ENCODE measurements at regions not wholly inside any gene's neighbourhood (a gene's known extent, or its start where the extent isn't known, plus 50 kb on each side); places are given as distances from the start of the nearest gene placed in this dataset.
A peak's percentile ranks its signal among the peaks of the same experiment; 100 is the strongest.
"Not testable (repeated sequence)": the region's sequence is repeated elsewhere in the genome, so short reads cannot be mapped to it uniquely, and the experiment has no call there.

DNA sequence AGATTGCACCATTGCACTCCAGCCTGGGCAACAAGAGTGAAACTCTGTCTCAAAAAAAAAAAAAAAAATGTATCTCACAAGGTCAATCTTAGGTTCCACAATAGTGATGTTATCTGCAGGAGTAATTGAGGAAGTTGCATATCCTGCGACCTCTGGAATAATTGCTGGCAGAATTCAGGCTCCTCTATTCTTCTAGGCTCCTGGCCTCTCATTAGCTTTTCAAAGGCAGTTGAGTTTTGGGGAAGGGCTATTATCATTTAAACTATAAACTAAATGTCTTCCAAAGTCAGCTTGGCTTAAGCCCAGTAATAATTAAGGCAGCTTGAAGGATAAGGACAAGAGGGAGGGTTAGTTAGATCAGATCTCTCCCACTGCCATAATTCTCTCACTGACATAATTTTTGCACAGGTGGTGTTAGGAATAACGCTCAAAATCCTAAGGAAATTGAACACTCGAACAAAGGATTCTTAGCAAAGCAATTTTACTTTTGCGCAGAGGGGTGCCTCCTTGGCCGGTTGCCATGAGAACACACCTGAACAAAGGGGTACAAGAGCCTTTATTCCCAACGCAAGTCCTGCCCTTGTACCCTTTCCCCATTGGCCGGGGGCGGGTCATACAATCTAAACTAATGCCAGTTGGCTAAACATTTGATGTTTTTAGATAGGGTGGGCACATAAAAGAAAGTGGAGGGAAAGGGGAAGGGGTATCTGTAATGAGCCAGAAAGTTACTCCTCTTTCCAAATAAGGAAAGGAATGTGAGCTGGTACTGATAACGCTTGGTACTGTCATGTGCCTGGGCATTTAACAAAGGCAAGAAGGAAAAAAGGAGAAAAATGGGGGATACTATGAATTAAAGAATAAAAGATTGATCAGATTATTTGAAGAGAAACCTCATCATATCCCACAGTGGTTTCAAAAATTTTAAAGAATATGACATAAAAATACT is 106.4 kb upstream of the CCNG1 start:
- peaks cover 4% of the 10 kb centered on the region for H3K9me3 ChIP-seq (ENCODE audit: control insufficient read depth, insufficient read depth, low read length)
- peak overlapping the region; percentile 71 for H3K9ac ChIP-seq (ENCODE audit: low read depth, low read length)
- H3K4me1 ChIP-seq (ENCODE audit: control insufficient read depth, insufficient read depth, low read length) = peaks cover 31% of the 10 kb centered on the region
- peak overlapping the region; percentile 43 for H3K4me3 ChIP-seq (ENCODE audit: low read depth, low read length)
- no peaks in the 10 kb centered on the region for H3K36me3 ChIP-seq (ENCODE audit: control insufficient read depth, insufficient read depth, low read length)
- peak overlapping the region; percentile 93 for H3K27ac ChIP-seq (ENCODE audit: low read depth, low read length)
- no peaks in the 10 kb centered on the region for H3K27me3 ChIP-seq (ENCODE audit: control insufficient read depth, insufficient read depth, low read length)

DNA sequence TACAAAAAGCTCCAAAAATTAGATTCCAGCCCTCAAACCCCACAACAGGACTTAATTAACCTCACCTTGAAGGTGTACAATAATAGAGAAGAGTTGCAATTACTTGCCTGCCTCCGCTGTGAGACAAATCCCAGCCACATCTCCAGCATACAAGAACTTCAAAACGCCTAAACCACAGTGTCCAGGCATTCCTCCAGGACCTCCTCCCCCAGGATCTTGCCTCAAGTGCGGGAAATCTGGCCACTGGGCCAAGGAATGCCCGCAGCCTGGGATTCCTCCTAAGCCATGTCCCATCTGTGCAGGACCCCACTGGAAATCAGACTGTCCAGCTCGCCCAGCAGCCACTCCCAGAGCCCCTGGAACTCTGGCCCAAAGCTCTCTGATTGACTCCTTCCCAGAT is 101.3 kb upstream of the CCNG1 start:
- not testable (repeated sequence) for H3K36me3 ChIP-seq (ENCODE audit: control insufficient read depth, insufficient read depth, low read length); H3K27me3 ChIP-seq (ENCODE audit: control insufficient read depth, insufficient read depth, low read length); H3K4me3 ChIP-seq (ENCODE audit: low read depth, low read length); H3K27ac ChIP-seq (ENCODE audit: low read depth, low read length); H3K9me3 ChIP-seq (ENCODE audit: control insufficient read depth, insufficient read depth, low read length); H3K9ac ChIP-seq (ENCODE audit: low read depth, low read length)
- peaks cover 14% of the 10 kb centered on the region for H3K4me1 ChIP-seq (ENCODE audit: control insufficient read depth, insufficient read depth, low read length)

DNA sequence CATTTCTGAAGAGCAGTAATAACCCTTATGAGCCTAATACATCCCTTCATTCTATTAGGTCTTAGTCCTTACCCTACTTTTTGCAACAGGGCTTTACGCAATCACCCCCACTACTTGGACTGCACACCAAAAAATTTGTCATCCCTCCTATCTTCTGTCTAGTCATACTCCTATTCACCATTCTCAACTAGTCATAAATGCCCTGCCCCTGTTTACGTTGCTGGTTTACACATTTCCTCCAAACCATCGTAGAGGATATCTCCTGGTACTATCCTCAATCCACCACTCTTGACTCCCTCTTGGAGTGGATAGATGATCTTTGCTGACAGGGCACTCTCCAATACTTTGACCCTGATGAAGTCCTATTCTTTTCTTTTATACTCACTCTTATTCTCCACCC is 98.2 kb upstream of the CCNG1 start:
- no peaks in the 10 kb centered on the region for H3K27me3 ChIP-seq (ENCODE audit: control insufficient read depth, insufficient read depth, low read length)
- no peak overlapping the region for H3K4me3 ChIP-seq (ENCODE audit: low read depth, low read length)
- H3K27ac ChIP-seq (ENCODE audit: low read depth, low read length) = no peak overlapping the region
- no peaks in the 10 kb centered on the region for H3K4me1 ChIP-seq (ENCODE audit: control insufficient read depth, insufficient read depth, low read length)
- no peaks in the 10 kb centered on the region; the same call in 1 of the 2 replicates for H3K9me3 ChIP-seq (ENCODE audit: control insufficient read depth, insufficient read depth, low read length)
- no peak overlapping the region for H3K9ac ChIP-seq (ENCODE audit: low read depth, low read length)
- no peaks in the 10 kb centered on the region for H3K36me3 ChIP-seq (ENCODE audit: control insufficient read depth, insufficient read depth, low read length)

DNA sequence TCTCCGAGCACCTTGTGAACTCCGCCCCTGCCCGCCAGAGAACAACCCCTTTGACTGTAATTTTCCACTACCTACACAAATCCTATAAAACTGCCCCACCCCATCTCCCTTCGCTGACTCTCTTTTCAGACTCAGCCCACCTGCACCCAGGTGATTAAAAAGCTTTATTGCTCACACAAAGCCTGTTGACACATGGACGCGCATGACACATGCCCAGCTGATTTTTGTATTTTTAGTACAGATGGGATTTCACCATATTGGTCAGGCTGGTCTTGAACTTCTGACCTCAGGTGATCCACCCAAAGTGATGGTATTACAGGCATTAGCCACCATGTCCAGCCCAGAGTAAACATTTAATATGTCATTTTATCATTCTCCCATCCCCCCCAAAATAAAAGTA is 97.0 kb upstream of the CCNG1 start:
- H3K4me1 ChIP-seq (ENCODE audit: control insufficient read depth, insufficient read depth, low read length); H3K9me3 ChIP-seq (ENCODE audit: control insufficient read depth, insufficient read depth, low read length); H3K27ac ChIP-seq (ENCODE audit: low read depth, low read length); H3K36me3 ChIP-seq (ENCODE audit: control insufficient read depth, insufficient read depth, low read length); H3K9ac ChIP-seq (ENCODE audit: low read depth, low read length); H3K4me3 ChIP-seq (ENCODE audit: low read depth, low read length); H3K27me3 ChIP-seq (ENCODE audit: control insufficient read depth, insufficient read depth, low read length): not testable (repeated sequence)

DNA sequence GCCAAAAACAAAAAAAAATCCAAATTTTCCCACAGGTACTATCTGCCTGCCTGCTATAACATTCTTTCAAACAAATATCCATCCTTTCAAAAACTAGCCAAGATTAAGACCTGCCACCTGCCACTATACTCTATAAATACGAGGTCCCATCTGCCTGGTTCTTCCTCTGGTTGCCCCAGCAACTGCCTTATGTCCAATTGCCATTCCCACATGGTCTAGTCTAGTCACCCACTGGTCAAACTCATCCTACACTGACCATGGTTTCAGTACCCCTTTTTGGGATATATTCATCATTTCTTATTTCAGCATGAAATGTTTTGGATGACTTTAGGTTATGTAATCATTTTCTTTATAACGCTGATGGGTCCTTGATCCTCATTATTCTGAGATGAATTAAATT is 95.1 kb upstream of the CCNG1 start:
- Histone ChIP-seq H3K27ac (ENCODE audit: low read depth, low read length) (no peak overlapping the region), H3K9ac (ENCODE audit: low read depth, low read length) (no peak overlapping the region), H3K36me3 (ENCODE audit: control insufficient read depth, insufficient read depth, low read length) (no peaks in the 10 kb centered on the region), H3K27me3 (ENCODE audit: control insufficient read depth, insufficient read depth, low read length) (no peaks in the 10 kb centered on the region), H3K4me1 (ENCODE audit: control insufficient read depth, insufficient read depth, low read length) (peaks cover 6% of the 10 kb centered on the region), H3K9me3 (ENCODE audit: control insufficient read depth, insufficient read depth, low read length) (no peaks in the 10 kb centered on the region), H3K4me3 (ENCODE audit: low read depth, low read length) (no peak overlapping the region)

DNA sequence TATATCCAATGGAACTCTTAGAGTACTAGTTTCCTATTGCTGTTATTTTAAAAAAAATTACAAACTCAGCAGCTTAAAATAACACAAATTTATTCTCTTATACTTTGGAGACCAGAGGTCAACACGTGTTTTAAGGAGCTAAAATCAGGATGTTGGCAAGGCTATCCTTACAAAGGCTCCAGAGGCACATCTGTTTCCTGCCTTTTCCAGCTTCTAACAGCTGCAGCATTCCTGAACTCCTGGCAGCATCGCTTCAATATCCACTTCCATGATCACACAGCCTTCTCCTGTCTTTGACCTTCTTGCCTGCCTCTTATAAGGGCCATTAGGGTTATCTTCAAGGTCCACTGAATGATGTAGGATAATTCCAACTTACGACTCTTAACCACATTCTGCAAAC is 92.2 kb upstream of the CCNG1 start:
- Histone ChIP-seq H3K9me3 (ENCODE audit: control insufficient read depth, insufficient read depth, low read length) (no peaks in the 10 kb centered on the region), H3K4me3 (ENCODE audit: low read depth, low read length) (no peak overlapping the region), H3K4me1 (ENCODE audit: control insufficient read depth, insufficient read depth, low read length) (peaks cover 9% of the 10 kb centered on the region), H3K36me3 (ENCODE audit: control insufficient read depth, insufficient read depth, low read length) (no peaks in the 10 kb centered on the region), H3K27ac (ENCODE audit: low read depth, low read length) (no peak overlapping the region), H3K27me3 (ENCODE audit: control insufficient read depth, insufficient read depth, low read length) (no peaks in the 10 kb centered on the region), H3K9ac (ENCODE audit: low read depth, low read length) (no peak overlapping the region)

DNA sequence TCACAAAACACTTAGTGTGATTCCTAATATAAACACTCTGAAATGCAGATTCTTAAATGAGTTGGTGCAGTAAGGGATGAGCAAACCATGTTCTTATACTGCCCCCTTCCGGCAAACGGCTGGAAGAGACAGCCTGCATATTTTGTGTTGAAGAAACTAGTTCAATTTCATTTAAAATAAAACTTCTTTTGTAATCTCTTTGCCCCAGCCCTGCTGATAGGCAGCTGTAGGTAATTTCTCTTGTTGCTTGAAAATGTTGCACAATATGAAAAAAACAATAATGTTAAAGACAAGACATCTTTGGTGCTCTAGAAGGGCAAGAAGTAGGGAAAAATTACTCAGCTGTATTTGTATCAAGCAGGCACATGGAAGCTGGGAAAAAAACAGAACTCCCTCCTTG is 89.7 kb upstream of the CCNG1 start:
- no peaks in the 10 kb centered on the region for H3K27me3 ChIP-seq (ENCODE audit: control insufficient read depth, insufficient read depth, low read length)

DNA sequence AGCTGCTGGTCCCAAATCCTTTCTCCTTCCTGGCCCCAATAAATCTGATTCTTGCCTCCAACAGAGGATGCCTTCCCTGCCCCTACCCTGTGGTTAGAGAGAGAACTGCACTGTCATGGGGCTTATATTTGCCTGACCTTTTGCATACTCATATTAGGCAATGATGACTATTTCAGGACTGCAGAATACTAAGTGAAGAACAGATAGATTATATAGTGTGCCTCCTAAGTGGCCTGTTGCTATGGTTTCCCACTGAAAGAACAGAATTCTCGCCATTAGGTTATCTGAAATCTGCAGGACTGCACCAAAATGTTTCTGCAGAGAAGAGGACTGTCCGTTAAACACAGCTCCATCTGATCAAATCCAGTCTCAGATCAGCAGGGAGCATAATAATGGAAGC is 87.3 kb upstream of the CCNG1 start:
- Histone ChIP-seq H3K27me3 (ENCODE audit: control insufficient read depth, insufficient read depth, low read length) (no peaks in the 10 kb centered on the region), H3K36me3 (ENCODE audit: control insufficient read depth, insufficient read depth, low read length) (no peaks in the 10 kb centered on the region), H3K9ac (ENCODE audit: low read depth, low read length) (no peak overlapping the region), H3K9me3 (ENCODE audit: control insufficient read depth, insufficient read depth, low read length) (no peaks in the 10 kb centered on the region), H3K4me1 (ENCODE audit: control insufficient read depth, insufficient read depth, low read length) (peaks cover 9% of the 10 kb centered on the region), H3K27ac (ENCODE audit: low read depth, low read length) (no peak overlapping the region), H3K4me3 (ENCODE audit: low read depth, low read length) (no peak overlapping the region)

More for the DNA sequence above, 89.7 kb upstream of the CCNG1 start:
- no peak overlapping the region for H3K4me3 ChIP-seq (ENCODE audit: low read depth, low read length)
- H3K9me3 ChIP-seq (ENCODE audit: control insufficient read depth, insufficient read depth, low read length) = no peaks in the 10 kb centered on the region
- H3K9ac ChIP-seq (ENCODE audit: low read depth, low read length) = no peak overlapping the region
- no peak overlapping the region for H3K27ac ChIP-seq (ENCODE audit: low read depth, low read length)
- peaks cover 9% of the 10 kb centered on the region for H3K4me1 ChIP-seq (ENCODE audit: control insufficient read depth, insufficient read depth, low read length)
- H3K36me3 ChIP-seq (ENCODE audit: control insufficient read depth, insufficient read depth, low read length) = no peaks in the 10 kb centered on the region

DNA sequence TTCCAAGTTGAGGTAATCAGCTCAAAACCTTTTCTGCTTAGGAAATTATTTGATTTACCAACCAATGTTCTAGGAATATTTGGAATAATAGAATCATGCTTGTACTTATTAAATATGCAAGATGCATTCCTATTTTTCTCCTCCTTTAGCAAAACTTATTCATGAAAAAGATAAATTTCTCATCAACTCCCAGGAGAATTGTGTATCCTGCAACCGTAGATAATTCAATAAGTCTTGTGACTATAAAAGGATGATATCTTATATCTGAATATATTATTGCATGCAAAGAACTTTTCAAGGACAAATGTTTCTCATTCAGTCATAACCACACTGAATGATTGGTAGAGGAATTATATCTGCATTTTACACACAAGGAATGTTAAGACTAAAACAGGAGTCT is 84.9 kb upstream of the CCNG1 start:
- H3K4me1 ChIP-seq (ENCODE audit: control insufficient read depth, insufficient read depth, low read length) = no peaks in the 10 kb centered on the region
- H3K9me3 ChIP-seq (ENCODE audit: control insufficient read depth, insufficient read depth, low read length) = no peaks in the 10 kb centered on the region
- no peaks in the 10 kb centered on the region for H3K36me3 ChIP-seq (ENCODE audit: control insufficient read depth, insufficient read depth, low read length)
- no peaks in the 10 kb centered on the region for H3K27me3 ChIP-seq (ENCODE audit: control insufficient read depth, insufficient read depth, low read length)
- H3K9ac ChIP-seq (ENCODE audit: low read depth, low read length) = no peak overlapping the region
- H3K27ac ChIP-seq (ENCODE audit: low read depth, low read length) = no peak overlapping the region
- H3K4me3 ChIP-seq (ENCODE audit: low read depth, low read length) = no peak overlapping the region

DNA sequence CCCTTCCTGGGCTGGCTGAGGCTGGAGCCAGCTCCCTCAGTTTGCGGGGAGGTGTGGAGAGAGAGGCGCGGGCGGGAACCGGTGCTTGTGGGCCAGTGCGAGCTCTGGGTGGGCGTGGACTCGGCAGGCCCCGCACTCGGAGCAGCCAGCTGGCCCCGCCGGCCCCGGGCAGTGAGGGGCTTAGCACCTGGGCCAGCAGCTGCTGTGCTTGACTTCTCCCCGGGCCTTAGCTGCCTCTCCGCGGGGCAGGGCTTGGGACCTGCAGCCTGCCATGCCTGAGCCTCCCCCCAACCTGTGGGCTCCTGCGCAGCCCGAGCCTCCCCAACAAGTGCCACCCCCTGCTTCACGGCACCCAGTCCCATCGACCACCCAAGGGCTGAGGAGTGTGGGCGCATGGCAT is 81.6 kb upstream of the CCNG1 start:
- H3K36me3 ChIP-seq (ENCODE audit: control insufficient read depth, insufficient read depth, low read length); H3K4me1 ChIP-seq (ENCODE audit: control insufficient read depth, insufficient read depth, low read length); H3K4me3 ChIP-seq (ENCODE audit: low read depth, low read length); H3K27ac ChIP-seq (ENCODE audit: low read depth, low read length); H3K9ac ChIP-seq (ENCODE audit: low read depth, low read length); H3K9me3 ChIP-seq (ENCODE audit: control insufficient read depth, insufficient read depth, low read length); H3K27me3 ChIP-seq (ENCODE audit: control insufficient read depth, insufficient read depth, low read length): not testable (repeated sequence)

DNA sequence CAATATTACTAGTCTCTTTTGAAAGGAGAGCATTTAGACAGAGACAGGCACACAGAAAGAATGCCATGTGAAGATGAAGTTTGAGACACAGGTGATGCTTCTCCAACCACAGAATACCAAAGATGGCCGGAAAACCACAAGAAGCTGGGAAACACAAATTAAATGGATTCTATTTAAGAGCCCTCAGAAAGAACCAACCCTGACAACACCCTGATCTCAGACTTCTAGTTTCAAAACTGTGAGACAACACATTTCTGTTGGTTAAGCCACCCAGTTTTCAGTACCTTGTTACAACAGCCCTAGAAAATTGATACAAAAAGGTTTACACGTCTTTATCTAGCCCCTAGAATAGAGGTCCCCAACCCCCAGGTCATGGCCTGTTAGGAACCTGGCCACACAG is 79.8 kb upstream of the CCNG1 start:
- H3K4me3 ChIP-seq (ENCODE audit: low read depth, low read length) = no peak overlapping the region
- H3K27ac ChIP-seq (ENCODE audit: low read depth, low read length) = no peak overlapping the region
- H3K27me3 ChIP-seq (ENCODE audit: control insufficient read depth, insufficient read depth, low read length) = no peaks in the 10 kb centered on the region
- H3K9ac ChIP-seq (ENCODE audit: low read depth, low read length) = no peak overlapping the region
- H3K36me3 ChIP-seq (ENCODE audit: control insufficient read depth, insufficient read depth, low read length) = no peaks in the 10 kb centered on the region
- no peaks in the 10 kb centered on the region for H3K4me1 ChIP-seq (ENCODE audit: control insufficient read depth, insufficient read depth, low read length)
- H3K9me3 ChIP-seq (ENCODE audit: control insufficient read depth, insufficient read depth, low read length) = no peaks in the 10 kb centered on the region

Data from HUES48 (cell line).